Endothelial cell of umbilical vein (primary cell): ENCODE measurements at regions not wholly inside any gene's neighbourhood (a gene's known extent, or its start where the extent isn't known, plus 50 kb on each side); places are given as distances from the start of the nearest gene placed in this dataset.

ENCODE experiments used
- BruUV-seq: library from RNA; stranded (reverse); fragments of 400-500 nt; replicated peaks from 2 replicates; lab custom pipeline; 2021; lab: Mats Ljungman, UMichigan
- CTCF ChIA-PET: fragments of 300-600, 350-600 bp; sonication (Branson Sonifier 250); formaldehyde crosslinking; loops from one replicate; lab custom pipeline; 2021; ENCODE audit warnings: antibody characterized with exemption, inconsistent platforms; lab: Charles Lee
- POLR2A ChIA-PET: fragments of 300-600, 350-600 bp; sonication (Branson Sonifier 250); formaldehyde crosslinking; loops from one replicate; lab custom pipeline; 2021; ENCODE audit warnings: antibody characterized with exemption, inconsistent platforms; lab: Charles Lee
- DNase-seq: peaks from one replicate; pipeline ENCODE4 v3.0.0-alpha.2; 2011; ENCODE audit warnings: low read depth, low spot score
- FAIRE-seq: peaks from 2 replicates; lab custom pipeline; 2011; peaks lifted over from hg19 to GRCh38; lab: Jason Lieb, UNC
- H2AFZ ChIP-seq: 2 replicates; pipeline ENCODE4 v1.6.0; 2012; ENCODE audit warnings: low read depth, low read length, control low read depth, inconsistent platforms
- H3K27ac ChIP-seq: 2 replicates; pipeline ENCODE4 v1.5.1; 2011; ENCODE audit warnings: low read depth, mild to moderate bottlenecking, control low read depth, low read length, moderate library complexity; ENCODE audit not compliant: insufficient read depth
- H3K27me3 ChIP-seq, 2 experiments: 2 replicates each; pipeline versions ENCODE4 v1.6.0 to v1.6.1; 2011; ENCODE audit warnings: low read length in 2 of 2, mixed read lengths in 1 of 2; ENCODE audit not compliant: control insufficient read depth in 2 of 2, insufficient read depth in 2 of 2
- H3K36me3 ChIP-seq, 2 experiments: 2 replicates in 1 of 2; 3 replicates in 1 of 2; pipeline ENCODE4 v1.5.1; 2011; ENCODE audit warnings: low read length in 2 of 2, mild to moderate bottlenecking in 1 of 2, moderate library complexity in 1 of 2; ENCODE audit not compliant: control insufficient read depth in 2 of 2, insufficient read depth in 2 of 2; ENCODE audit errors: extremely low read depth in 1 of 2
- H3K4me1 ChIP-seq: 3 replicates; pipeline ENCODE4 v1.5.1; 2011; ENCODE audit warnings: mild to moderate bottlenecking, low read length; ENCODE audit not compliant: control insufficient read depth, insufficient read depth; ENCODE audit errors: extremely low read depth
- H3K4me2 ChIP-seq: 2 replicates; pipeline ENCODE4 v1.6.1; 2011; ENCODE audit warnings: low read length, control low read depth, mixed read lengths; ENCODE audit not compliant: insufficient read depth
- H3K4me3 ChIP-seq, 3 experiments: fragments of 200-600 bp in 1 of 3; sonication (generic), shearing (Covaris generic) in 1 of 3; replicated peaks in 1 of 3; 2 replicates each; pipeline ENCODE4 v1.5.1; 2011 to 2016; ENCODE audit warnings: control low read depth in 3 of 3, low read length in 3 of 3, mild to moderate bottlenecking in 2 of 3, inconsistent platforms in 1 of 3, low read depth in 1 of 3, moderate library complexity in 1 of 3; ENCODE audit not compliant: insufficient read depth in 1 of 3
- H3K79me2 ChIP-seq: 2 replicates; pipeline ENCODE4 v1.6.0; 2012; ENCODE audit warnings: low read length, inconsistent platforms; ENCODE audit not compliant: control insufficient read depth, insufficient read depth
- H3K9ac ChIP-seq: replicated peaks from 2 replicates; pipeline ENCODE3; 2011; ENCODE audit warnings: low read length, control low read depth; ENCODE audit not compliant: insufficient read depth; ENCODE audit errors: extremely low read depth
- H3K9me1 ChIP-seq: replicated peaks from 3 replicates; pipeline ENCODE4 v1.6.0; 2011; ENCODE audit warnings: mild to moderate bottlenecking, low read length; ENCODE audit not compliant: control insufficient read depth, insufficient read depth; ENCODE audit errors: extremely low read depth
- H3K9me3 ChIP-seq: replicated peaks from 2 replicates; pipeline ENCODE4 v1.5.1; 2012; ENCODE audit warnings: low read length, inconsistent platforms; ENCODE audit not compliant: control insufficient read depth, insufficient read depth
- H4K20me1 ChIP-seq: replicated peaks from 2 replicates; pipeline ENCODE3; 2011; ENCODE audit warnings: mild to moderate bottlenecking, low read length; ENCODE audit not compliant: control insufficient read depth, insufficient read depth; ENCODE audit errors: extremely low read depth
- EZH2 ChIP-seq: IDR thresholded peaks from 2 replicates; pipeline ENCODE4 v1.6.1; 2012; ENCODE audit warnings: borderline replicate concordance, low read depth, mild to moderate bottlenecking, moderate library complexity, low read length, inconsistent platforms; ENCODE audit not compliant: severe bottlenecking
- FOS ChIP-seq: IDR thresholded peaks from 2 replicates; pipeline ENCODE4 v1.6.1; 2011; ENCODE audit warnings: mild to moderate bottlenecking, low read length, moderate library complexity, borderline replicate concordance; ENCODE audit not compliant: insufficient read depth
- GATA2 ChIP-seq: IDR thresholded peaks from 2 replicates; pipeline ENCODE4 v1.7.0; 2011; ENCODE audit warnings: low read depth, mild to moderate bottlenecking, moderate library complexity, mixed read lengths, low read length; ENCODE audit not compliant: insufficient read length, insufficient read depth
- JUN ChIP-seq: IDR thresholded peaks from 2 replicates; pipeline ENCODE4 v1.6.1; 2011; ENCODE audit warnings: borderline replicate concordance, low read depth; ENCODE audit not compliant: insufficient read length, insufficient read depth
- POLR2A ChIP-seq: IDR thresholded peaks from 2 replicates; pipeline ENCODE4 v1.6.1; 2012; ENCODE audit warnings: low read depth, mild to moderate bottlenecking, control low read depth, low read length
- POLR2AphosphoS5 ChIP-seq: IDR thresholded peaks from 2 replicates; pipeline ENCODE4 v1.6.1; 2012; ENCODE audit warnings: low read depth, mild to moderate bottlenecking, control low read depth, low read length, moderate library complexity; ENCODE audit not compliant: insufficient read depth
- dilution Hi-C: fragments of 300-500 bp; cut with MboI; formaldehyde crosslinking; loops from one replicate; pipeline ENCODE4 v1.15.0; 2019; ENCODE audit warnings: low sequenced_read_pairs; ENCODE audit not compliant: extremely low pct_ligation_motif_present
- intact Hi-C: fragments of 100-400 bp; cut with micrococcal nuclease; formaldehyde crosslinking; loops from one replicate; pipeline ENCODE4 v1.10.0; 2022
- TF ChIP-seq, protein P1 (sequence below), 2 donors: IDR thresholded peaks; 1 replicate in 1 of 2; 2 replicates in 1 of 2; pipeline ENCODE4 v1.5.1; 2011; ENCODE audit warnings: low read length in 2 of 2, mild to moderate bottlenecking in 2 of 2, moderate library complexity in 2 of 2, control low read depth in 1 of 2, inconsistent platforms in 1 of 2, low read depth in 1 of 2; ENCODE audit not compliant: insufficient read depth in 1 of 2; ENCODE audit errors: extremely low read depth in 1 of 2
- TF ChIP-seq, protein P2 (sequence below): IDR thresholded peaks from 2 replicates; pipeline ENCODE4 v1.6.1; 2011; ENCODE audit not compliant: insufficient read depth, insufficient read length

- no TSS peak for BruUV-seq
- no peaks in the 10 kb centered on the region for H3K79me2 ChIP-seq
- TF ChIP-seq GATA2 (no peak), JUN (no peak), POLR2A (no peak), POLR2AphosphoS5 (no peak), FOS (no peak), EZH2 (no peak)
- TF ChIP-seq, protein P1, sequence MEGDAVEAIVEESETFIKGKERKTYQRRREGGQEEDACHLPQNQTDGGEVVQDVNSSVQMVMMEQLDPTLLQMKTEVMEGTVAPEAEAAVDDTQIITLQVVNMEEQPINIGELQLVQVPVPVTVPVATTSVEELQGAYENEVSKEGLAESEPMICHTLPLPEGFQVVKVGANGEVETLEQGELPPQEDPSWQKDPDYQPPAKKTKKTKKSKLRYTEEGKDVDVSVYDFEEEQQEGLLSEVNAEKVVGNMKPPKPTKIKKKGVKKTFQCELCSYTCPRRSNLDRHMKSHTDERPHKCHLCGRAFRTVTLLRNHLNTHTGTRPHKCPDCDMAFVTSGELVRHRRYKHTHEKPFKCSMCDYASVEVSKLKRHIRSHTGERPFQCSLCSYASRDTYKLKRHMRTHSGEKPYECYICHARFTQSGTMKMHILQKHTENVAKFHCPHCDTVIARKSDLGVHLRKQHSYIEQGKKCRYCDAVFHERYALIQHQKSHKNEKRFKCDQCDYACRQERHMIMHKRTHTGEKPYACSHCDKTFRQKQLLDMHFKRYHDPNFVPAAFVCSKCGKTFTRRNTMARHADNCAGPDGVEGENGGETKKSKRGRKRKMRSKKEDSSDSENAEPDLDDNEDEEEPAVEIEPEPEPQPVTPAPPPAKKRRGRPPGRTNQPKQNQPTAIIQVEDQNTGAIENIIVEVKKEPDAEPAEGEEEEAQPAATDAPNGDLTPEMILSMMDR (IDR thresholded peaks at IDR 0.05; ENCODE audit: extremely low read depth in 1 of 2, insufficient read depth in 1 of 2, low read depth in 1 of 2, low read length in 2 of 2): no peak
- TF ChIP-seq, protein P2, sequence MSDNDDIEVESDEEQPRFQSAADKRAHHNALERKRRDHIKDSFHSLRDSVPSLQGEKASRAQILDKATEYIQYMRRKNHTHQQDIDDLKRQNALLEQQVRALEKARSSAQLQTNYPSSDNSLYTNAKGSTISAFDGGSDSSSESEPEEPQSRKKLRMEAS: no peak
- no peak overlapping the region for H3K4me2 ChIP-seq
- CTCF ChIA-PET: no interaction called here
- DNase-seq (no peak), FAIRE-seq (no peak)
- no peak overlapping the region for H2AFZ ChIP-seq
- no peak overlapping the region for H3K27ac ChIP-seq
- dilution Hi-C loops: no loop called here
- intact Hi-C loops: no loop called here
- H3K9ac ChIP-seq: no peak overlapping the region
- H3K4me1 ChIP-seq: peaks cover 7% of the 10 kb centered on the region
- H3K4me3 ChIP-seq: no peak overlapping the region
- H3K9me1 ChIP-seq: no peaks in the 10 kb centered on the region
- peaks cover 5 to 15% of the 10 kb centered on the region in 2 experiments for H3K27me3 ChIP-seq
- no peaks in the 10 kb centered on the region for H3K9me3 ChIP-seq
- POLR2A ChIA-PET: no interaction called here
- H4K20me1 ChIP-seq: no peaks in the 10 kb centered on the region
- H3K36me3 ChIP-seq: no peaks in the 10 kb centered on the region
Measured at GRCh38 chr15:88747631-88748030, 55.6 kb upstream of the ACAN start.
